Urinary bladder (tissue), 3 donors: ENCODE measurements at regions not wholly inside any gene's neighbourhood (a gene's known extent, or its start where the extent isn't known, plus 50 kb on each side); places are given as distances from the start of the nearest gene placed in this dataset.

Experiments used
- DNase-seq: peaks from one replicate; pipeline ENCODE4 v3.0.0-alpha.2; 2015; ENCODE audit errors: extremely low spot score
- H3K27ac ChIP-seq: one replicate; pipeline ENCODE4 v1.5.1; 2013; ENCODE audit warnings: low read depth, mild to moderate bottlenecking, moderate library complexity
- H3K36me3 ChIP-seq: one replicate; pipeline ENCODE4 v1.6.1; 2013; ENCODE audit warnings: mild to moderate bottlenecking, moderate library complexity; ENCODE audit not compliant: insufficient read depth
- H3K4me1 ChIP-seq: one replicate; pipeline ENCODE4 v1.6.1; 2013; ENCODE audit warnings: mild to moderate bottlenecking, moderate library complexity; ENCODE audit not compliant: insufficient read depth
- H3K4me3 ChIP-seq: one replicate; pipeline ENCODE4 v1.5.1; 2013; ENCODE audit warnings: low read depth, low read length
- WGBS: extraction: QIAGEN DNeasy Blood & Tissue Kit; methylation state at CpG from one replicate; pipeline ENCODE4 v1.1.7; 2013; 5-methylcytosine and 5-hydroxymethylcytosine counted together
- donor health status: healthy with polysubstance abuse.
- donor health status: healthy.

DNA sequence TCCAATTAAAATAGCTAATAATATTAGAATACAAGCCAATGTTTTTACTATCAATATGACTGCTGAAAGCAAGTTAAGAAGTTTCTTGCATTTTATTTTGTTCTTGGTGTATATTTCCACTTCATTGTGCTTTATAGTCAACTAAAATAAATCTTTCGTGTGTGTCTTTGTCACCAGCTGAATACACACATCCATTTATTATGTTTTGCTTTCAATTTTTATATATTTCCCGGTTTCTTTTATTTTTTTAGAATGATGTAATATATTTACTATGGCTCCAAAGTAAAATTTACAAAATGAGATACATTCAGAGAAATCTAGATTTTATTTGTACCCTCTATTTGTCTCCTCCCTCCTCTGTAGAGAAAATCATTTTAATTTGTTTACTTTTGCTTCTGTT is 495.9 kb upstream of the PAPPA start:
- Histone ChIP-seq H3K4me1 (no peaks in the 10 kb centered on the region), H3K4me3 (no peak overlapping the region), H3K36me3 (no peaks in the 10 kb centered on the region), H3K27ac (no peak overlapping the region)
- 81% methylated on average over 2 of the region's 2 CpGs for WGBS
- DNase-seq, result no peak

DNA sequence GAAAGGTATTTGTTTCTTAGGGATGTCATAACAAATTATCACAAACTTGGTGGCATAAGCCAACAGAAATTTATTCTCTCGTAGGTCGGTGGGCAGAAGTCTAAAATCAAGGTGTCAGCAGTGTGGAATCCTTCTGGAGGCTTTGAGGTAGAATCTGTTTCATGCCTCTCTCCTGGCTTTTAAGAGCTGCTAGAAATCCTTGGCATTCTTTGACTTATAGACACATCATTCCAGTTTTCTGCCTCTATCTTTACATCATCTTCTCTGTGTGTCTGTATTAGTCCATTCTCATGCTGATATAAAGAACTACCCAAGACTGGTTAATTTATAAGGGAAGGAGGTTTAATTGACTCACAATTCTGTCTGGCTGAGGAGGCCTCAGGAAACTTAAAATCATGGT is 488.1 kb upstream of the PAPPA start:
- Histone ChIP-seq H3K4me3 (no peak overlapping the region), H3K36me3 (no peaks in the 10 kb centered on the region), H3K27ac (no peak overlapping the region), H3K4me1 (no peaks in the 10 kb centered on the region)
- DNase-seq, result no peak
- 78% methylated on average over 2 of the region's 2 CpGs for whole genome bisulfite sequencing

DNA sequence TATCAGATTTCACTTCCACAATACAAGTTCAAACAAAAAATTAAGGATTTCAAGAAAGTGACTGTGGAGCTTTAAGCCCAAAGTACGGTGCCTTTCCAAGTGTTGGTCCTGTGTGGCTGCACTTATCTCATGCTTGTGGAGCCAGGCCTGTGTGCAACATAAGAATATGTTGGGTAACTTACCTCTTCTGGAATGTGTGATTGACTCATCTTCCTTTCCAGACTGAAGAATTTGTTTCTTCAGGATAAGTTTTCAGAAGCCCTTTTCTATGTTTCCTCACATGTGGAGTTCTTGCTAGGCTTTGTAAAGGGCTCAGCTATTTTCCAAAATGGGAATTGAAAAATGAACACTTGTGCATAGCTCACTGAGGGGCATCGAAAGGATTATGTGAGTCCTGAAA is 485.1 kb upstream of the PAPPA start:
- 93% methylated on average over 2 of the region's 2 CpGs for WGBS

DNA sequence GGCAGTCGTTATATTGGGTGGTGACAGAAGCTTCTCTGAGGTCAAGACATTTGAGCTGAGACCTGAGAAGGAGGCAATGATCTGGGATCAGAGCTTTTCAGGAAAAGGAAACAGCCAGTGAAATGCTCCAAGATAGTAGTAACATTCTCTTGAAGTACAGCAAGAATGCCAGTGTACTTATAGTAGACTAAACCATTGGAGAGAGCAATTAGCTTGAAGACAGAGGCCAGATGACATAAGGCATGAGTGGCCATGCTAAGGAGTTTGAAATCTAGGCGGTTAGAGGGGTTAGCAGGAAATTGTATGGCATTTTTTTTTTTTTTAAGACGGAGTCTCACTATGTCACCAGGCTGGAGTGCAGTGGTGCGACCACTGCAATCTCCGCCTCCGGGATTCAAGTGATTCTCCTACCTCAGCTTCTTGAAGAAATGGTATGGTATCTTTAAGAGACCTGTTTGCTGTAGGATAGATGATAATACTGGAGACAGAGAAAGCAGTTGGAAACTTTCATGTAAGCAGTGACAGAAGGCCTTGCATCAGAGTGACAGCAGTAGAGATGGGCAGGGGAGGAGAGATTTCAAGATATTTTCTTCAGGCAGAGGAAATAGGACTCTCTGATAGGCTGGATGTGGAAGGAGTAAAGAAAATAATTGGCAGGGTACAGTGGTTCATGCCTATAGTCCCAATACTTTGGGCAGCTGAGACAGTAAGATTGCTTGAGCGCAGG is 482.2 kb upstream of the PAPPA start:
- H3K4me1 ChIP-seq, result no peaks in the 10 kb centered on the region
- DNase-seq, result no peak
- no peaks in the 10 kb centered on the region for H3K36me3 ChIP-seq
- no peak overlapping the region for H3K4me3 ChIP-seq
- H3K27ac ChIP-seq, result no peak overlapping the region
- 92% methylated on average over 7 of the region's 7 CpGs for WGBS

More for the DNA sequence above, 485.1 kb upstream of the PAPPA start:
- DNase-seq, result no peak
- H3K36me3 ChIP-seq, result no peaks in the 10 kb centered on the region
- no peak overlapping the region for H3K4me3 ChIP-seq
- H3K27ac ChIP-seq, result no peak overlapping the region
- H3K4me1 ChIP-seq, result no peaks in the 10 kb centered on the region

DNA sequence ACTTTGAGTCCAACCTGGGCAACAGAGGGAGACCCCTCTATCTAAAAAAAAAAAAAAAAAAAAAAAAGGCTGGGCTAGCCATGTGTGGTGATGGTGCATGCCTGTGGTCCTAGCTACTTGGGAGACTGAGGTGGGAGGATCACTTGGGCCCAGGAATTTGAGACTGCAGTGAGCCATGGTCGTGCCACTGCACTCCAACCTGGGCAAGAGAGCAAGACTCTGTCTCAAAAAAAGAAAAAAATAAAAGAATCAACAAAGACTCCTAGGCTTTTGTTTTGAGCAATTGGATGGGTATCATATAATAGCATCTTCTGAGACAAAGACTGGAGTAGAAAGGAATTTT is 481.7 kb upstream of the PAPPA start:
- no peak overlapping the region for H3K27ac ChIP-seq

DNA sequence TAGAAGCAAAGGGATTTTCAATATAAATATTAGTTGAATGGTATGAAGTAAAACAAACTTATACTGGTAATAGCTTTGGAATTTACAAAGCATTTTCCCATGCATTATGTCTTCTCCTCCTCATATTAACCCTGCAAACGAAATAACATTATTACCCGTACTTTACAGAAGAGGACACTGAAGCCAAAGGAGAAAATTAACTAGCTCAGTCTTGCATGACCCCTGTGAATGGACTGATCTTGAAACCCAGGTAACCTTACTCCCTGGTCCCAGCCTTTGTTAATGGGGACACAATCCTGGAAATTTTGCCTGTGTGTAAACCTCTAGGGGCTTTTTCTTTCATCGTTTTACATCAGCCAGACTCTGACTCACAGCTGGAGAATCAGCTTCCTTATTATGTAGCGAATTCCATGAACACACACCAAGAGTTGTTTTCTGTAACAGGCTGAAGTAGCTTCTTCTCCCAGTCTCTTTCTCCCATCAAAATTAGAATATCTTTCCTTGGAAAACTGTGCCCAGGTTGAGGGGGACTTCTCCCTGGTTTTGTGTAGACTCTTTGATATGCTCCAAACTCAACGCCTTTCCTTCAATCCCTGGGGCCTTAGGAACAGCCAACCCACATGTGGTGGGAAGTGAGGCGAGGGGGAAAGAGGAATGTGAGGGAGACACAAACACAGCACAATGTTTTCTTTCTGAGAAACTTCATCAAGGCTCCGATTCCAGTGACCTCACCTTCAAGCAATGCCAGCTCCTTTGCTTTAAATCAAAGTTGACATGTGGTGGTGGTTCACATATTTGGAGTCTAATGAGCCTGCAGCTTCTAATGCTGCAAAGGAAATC is 480.9 kb upstream of the PAPPA start:
- H3K27ac ChIP-seq, result no peak overlapping the region
- H3K4me3 ChIP-seq, result no peak overlapping the region
- H3K4me1 ChIP-seq, result no peaks in the 10 kb centered on the region
- 47% methylated on average over 7 of the region's 7 CpGs for WGBS
- DNase-seq, result no peak
- H3K36me3 ChIP-seq, result no peaks in the 10 kb centered on the region

More for the DNA sequence above, 481.7 kb upstream of the PAPPA start:
- no peaks in the 10 kb centered on the region for H3K4me1 ChIP-seq
- DNase-seq, result no peak
- WGBS, result 90% methylated on average over 1 of the region's 1 CpG
- no peaks in the 10 kb centered on the region for H3K36me3 ChIP-seq
- H3K4me3 ChIP-seq, result no peak overlapping the region

DNA sequence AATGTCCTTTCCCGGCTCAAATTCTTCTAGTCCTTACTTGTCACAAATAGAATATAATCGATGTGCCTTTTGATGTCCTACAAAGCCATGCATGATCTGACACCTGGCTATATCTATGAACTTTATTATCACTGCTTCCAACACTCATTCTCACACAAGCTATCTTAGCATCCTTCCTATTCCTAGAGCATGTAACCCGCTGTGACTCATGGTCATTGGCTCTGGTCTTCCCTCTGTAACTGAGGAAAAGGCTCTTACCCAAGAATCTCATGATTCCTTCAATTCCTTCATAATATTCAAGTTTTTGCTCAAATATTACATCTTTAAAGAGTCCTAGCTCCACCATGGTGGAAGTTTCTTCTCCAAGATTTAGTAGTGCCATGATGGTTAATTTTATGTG is 480.0 kb upstream of the PAPPA start:
- Histone ChIP-seq H3K4me1 (no peaks in the 10 kb centered on the region), H3K27ac (no peak overlapping the region), H3K36me3 (no peaks in the 10 kb centered on the region), H3K4me3 (no peak overlapping the region)
- 95% methylated on average over 3 of the region's 3 CpGs for WGBS
- DNase-seq, result no peak

DNA sequence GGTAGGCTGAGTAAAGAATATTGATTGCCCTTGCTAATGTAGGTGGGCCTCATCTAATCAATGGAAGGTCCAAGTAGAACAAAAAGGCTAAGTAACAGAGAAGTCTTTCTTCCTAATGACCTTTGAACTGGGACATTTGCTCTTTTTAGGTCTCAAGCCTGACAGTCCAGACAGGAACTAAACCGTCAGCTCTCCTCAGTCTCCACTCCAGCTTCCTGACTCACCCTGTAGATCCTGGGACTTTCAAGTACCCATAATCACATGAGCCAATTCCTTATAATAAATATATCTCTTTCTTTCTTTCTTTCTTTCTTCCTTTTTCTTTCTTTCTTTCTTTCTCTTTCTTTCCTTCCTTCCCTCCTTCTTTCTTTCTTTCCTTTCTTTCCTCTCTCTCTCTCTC is 479.5 kb upstream of the PAPPA start:
- H3K4me1 ChIP-seq, result no peaks in the 10 kb centered on the region
- H3K36me3 ChIP-seq, result no peaks in the 10 kb centered on the region
- H3K27ac ChIP-seq, result no peak overlapping the region
- H3K4me3 ChIP-seq, result no peak overlapping the region
- DNase-seq, result no peak
- WGBS, result 42% methylated on average over 1 of the region's 1 CpG

DNA sequence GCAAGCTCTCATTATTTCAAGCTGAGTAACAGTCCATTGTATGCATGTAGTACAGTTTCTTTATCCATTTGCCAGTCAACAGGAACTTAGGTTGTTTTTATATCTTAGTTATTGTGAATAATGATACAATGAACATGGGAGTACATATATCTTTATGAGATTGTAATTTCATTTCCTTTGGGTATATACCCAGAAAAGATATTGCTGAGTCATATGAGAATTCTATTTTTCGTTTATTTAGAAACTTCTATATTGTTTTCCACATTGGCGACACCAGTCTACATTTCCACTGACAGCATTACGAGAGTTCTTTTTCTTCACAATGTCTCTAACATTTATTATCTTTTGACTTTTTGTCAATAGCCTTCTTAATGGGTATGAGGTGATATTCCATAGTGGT is 477.8 kb upstream of the PAPPA start:
- no peak overlapping the region for H3K27ac ChIP-seq
- H3K4me3 ChIP-seq, result no peak overlapping the region
- no peak for DNase-seq
- H3K36me3 ChIP-seq, result no peaks in the 10 kb centered on the region
- no peaks in the 10 kb centered on the region for H3K4me1 ChIP-seq
- 78% methylated on average over 3 of the region's 3 CpGs for WGBS

DNA sequence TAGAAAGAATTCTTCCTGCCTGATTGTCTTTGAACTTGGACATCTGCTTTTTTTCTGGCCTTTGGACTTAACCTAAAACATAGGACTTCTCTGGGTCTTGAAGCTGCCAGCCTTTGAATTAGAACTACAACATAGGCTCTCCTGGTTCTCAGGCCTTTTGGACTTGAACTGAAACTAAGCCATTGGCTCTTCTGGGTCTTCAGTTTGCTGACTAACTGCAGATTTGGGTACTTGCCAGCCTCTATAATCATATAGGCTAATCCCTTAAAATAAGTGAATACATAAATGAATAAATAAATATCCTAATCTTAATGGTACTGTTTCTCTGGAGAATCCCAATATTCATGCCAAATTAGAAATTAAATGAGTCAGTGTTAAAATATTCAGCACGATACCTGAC is 473.4 kb upstream of the PAPPA start:
- DNase-seq, result no peak
- 77% methylated on average over 1 of the region's 1 CpG for WGBS
- no peaks in the 10 kb centered on the region for H3K36me3 ChIP-seq
- no peak overlapping the region for H3K4me3 ChIP-seq
- H3K4me1 ChIP-seq, result no peaks in the 10 kb centered on the region
- H3K27ac ChIP-seq, result no peak overlapping the region

DNA sequence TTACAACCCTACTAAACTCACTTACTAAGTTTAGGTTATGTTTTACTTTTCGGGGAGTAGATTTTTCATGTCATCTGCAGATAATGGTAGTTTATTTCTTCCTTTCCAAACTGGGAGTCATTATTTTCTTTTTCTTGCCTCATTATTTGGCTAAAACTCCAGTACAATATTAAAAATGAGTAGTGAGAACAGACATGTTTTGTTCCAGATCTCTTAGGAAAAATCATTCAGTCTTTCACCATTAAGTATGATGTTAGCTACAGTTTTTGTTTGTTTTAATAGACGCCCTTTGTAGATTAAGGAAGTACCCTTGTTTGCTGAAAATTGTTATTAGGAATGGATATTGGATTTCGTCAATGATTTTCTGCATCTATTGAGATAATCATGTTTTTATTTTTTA is 472.0 kb upstream of the PAPPA start:
- no peak overlapping the region for H3K27ac ChIP-seq
- WGBS, result 72% methylated on average over 3 of the region's 3 CpGs
- H3K4me3 ChIP-seq, result no peak overlapping the region
- H3K36me3 ChIP-seq, result no peaks in the 10 kb centered on the region
- no peaks in the 10 kb centered on the region for H3K4me1 ChIP-seq
- no peak for DNase-seq

DNA sequence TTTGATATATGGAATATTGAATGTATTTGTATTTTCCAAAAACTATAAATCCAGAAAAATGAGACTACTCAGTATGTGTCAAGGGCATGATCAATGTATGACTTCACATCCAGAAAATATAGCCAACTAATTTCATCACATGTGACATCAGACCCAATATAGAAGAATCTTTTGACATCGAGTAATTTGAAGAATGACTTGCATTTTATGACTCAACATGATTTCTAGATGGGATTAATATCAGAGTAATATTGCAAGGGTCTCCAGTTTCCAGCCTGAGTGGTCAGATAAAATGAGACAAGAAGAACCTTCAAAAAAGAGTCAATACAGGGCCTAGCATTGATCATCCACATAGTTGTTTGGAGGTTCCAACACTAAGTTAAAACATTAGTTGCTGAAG is 467.5 kb upstream of the PAPPA start:
- WGBS, result 93% methylated on average over 1 of the region's 1 CpG
- Histone ChIP-seq H3K36me3 (no peaks in the 10 kb centered on the region), H3K4me3 (no peak overlapping the region), H3K4me1 (no peaks in the 10 kb centered on the region), H3K27ac (no peak overlapping the region)
- DNase-seq, result no peak

DNA sequence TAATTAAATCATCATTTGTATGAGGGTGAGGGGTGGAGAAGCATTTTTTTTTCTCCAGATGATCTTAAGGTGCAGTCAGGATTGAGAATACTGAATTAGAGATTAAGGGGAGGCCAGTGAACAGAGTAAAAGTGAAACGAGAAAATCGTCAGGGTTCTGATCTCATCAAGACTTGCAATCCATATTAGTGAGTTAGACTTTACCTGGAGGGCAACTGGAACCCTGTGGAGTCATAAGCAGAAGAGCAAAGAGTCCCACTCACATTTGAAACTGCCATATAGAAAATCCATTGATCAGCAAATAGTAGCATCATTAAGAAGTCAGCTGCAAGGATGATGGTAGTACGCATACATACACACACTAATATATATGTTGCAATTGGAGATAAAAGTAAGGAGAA is 466.2 kb upstream of the PAPPA start:
- 85% methylated on average over 3 of the region's 3 CpGs for WGBS
- no peak overlapping the region for H3K4me3 ChIP-seq
- no peak overlapping the region for H3K27ac ChIP-seq
- no peak for DNase-seq
- no peaks in the 10 kb centered on the region for H3K36me3 ChIP-seq
- no peaks in the 10 kb centered on the region for H3K4me1 ChIP-seq

DNA sequence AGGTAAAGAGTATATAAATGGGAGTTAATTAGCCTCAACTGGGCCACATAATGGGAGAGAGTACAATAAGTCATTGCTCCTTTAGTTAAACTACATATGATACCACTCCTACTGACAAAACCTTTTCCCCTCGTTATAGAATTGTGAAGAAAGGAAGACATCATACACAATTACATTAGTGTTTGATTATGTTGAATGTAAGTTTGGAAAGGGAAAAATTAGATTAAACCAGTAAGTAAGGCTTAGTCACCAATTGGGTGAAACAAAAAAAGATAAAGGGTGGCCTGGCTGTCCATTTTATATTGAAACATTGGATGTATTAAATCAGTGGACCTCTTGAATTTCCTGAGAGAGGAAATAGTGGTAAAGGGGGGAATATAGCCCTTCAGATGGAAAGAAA is 464.3 kb upstream of the PAPPA start:
- Histone ChIP-seq H3K4me1 (no peaks in the 10 kb centered on the region), H3K36me3 (no peaks in the 10 kb centered on the region), H3K4me3 (no peak overlapping the region), H3K27ac (no peak overlapping the region)
- DNase-seq, result no peak
- 80% methylated on average over 1 of the region's 1 CpG for WGBS
